Neural cell (in vitro differentiated cells): ENCODE measurements at regions not wholly inside any gene's neighbourhood (a gene's known extent, or its start where the extent isn't known, plus 50 kb on each side); places are given as distances from the start of the nearest gene placed in this dataset.

ENCODE experiments used
- H2AFZ ChIP-seq: fragments of 200-600, 300-800 bp; sonication (generic), shearing (Covaris generic); 2 replicates; pipeline ENCODE4 v1.6.0; 2014; ENCODE audit warnings: low read depth, mild to moderate bottlenecking, antibody characterized with exemption, low read length, moderate library complexity
- H3F3A ChIP-seq: fragments of 200-600 bp; shearing (Covaris generic); 2 replicates; pipeline ENCODE4 v1.6.1; 2016; ENCODE audit warnings: mild to moderate bottlenecking, moderate library complexity, mixed read lengths, antibody characterized with exemption, low read length; ENCODE audit not compliant: insufficient read depth, poor library complexity, severe bottlenecking
- H3K27ac ChIP-seq: fragments of 200-600, 300-800 bp; sonication (generic), shearing (Covaris generic); 2 replicates; pipeline ENCODE4 v1.5.1; 2014; ENCODE audit warnings: mild to moderate bottlenecking, low read length, moderate library complexity
- H3K27me3 ChIP-seq: fragments of 300-800, 200-600 bp; sonication (generic), shearing (Covaris generic); 2 replicates; pipeline ENCODE4 v1.6.0; 2014; ENCODE audit warnings: mild to moderate bottlenecking, low read depth, low read length, moderate library complexity; ENCODE audit not compliant: insufficient read depth
- H3K36me3 ChIP-seq: fragments of 300-800, 200-600 bp; sonication (generic), shearing (Covaris generic); 2 replicates; pipeline ENCODE4 v1.5.1; 2014; ENCODE audit warnings: mild to moderate bottlenecking, antibody characterized with exemption, low read length, moderate library complexity; ENCODE audit not compliant: insufficient read depth
- H3K4me2 ChIP-seq: fragments of 300-800, 200-600 bp; sonication (generic), shearing (Covaris generic); 2 replicates; pipeline ENCODE4 v1.6.0; 2014; ENCODE audit warnings: mild to moderate bottlenecking, low read length
- H3K4me3 ChIP-seq: fragments of 300-800, 200-600 bp; sonication (generic), shearing (Covaris generic); 2 replicates; pipeline ENCODE4 v1.5.1; 2014; ENCODE audit warnings: mild to moderate bottlenecking, low read length, moderate library complexity
- H3K79me2 ChIP-seq: fragments of 200-600 bp; shearing (Covaris generic); replicated peaks from 2 replicates; pipeline ENCODE4 v1.6.0; 2014; ENCODE audit warnings: mild to moderate bottlenecking, low read length, moderate library complexity; ENCODE audit not compliant: insufficient read depth
- H3K9ac ChIP-seq: fragments of 300-800, 200-600 bp; sonication (generic), shearing (Covaris generic); 2 replicates; pipeline ENCODE4 v1.6.1; 2016; ENCODE audit warnings: mild to moderate bottlenecking, low read length, mixed read lengths
- H3K9me2 ChIP-seq: fragments of 200-600 bp; shearing (Covaris generic); 2 replicates; pipeline ENCODE4 v1.6.1; 2016; ENCODE audit warnings: mild to moderate bottlenecking, low read length, mixed read lengths; ENCODE audit not compliant: insufficient read depth
- H3K9me3 ChIP-seq: fragments of 200-600, 300-800 bp; sonication (generic), shearing (Covaris generic); 2 replicates; pipeline ENCODE4 v1.6.1; 2016; ENCODE audit warnings: mild to moderate bottlenecking, mixed run types, low read length, moderate library complexity, mixed read lengths
- H4K20me1 ChIP-seq: fragments of 200-600 bp; shearing (Covaris generic); 2 replicates; pipeline ENCODE4 v1.6.1; 2016; ENCODE audit warnings: mild to moderate bottlenecking, mixed run types; ENCODE audit not compliant: insufficient read depth
- CTCF ChIP-seq: fragments of 450-650 bp; IDR thresholded peaks from 2 replicates; pipeline ENCODE4 v1.5.1; 2014; ENCODE audit warnings: antibody characterized with exemption, mild to moderate bottlenecking, moderate library complexity; ENCODE audit not compliant: poor library complexity, severe bottlenecking
- EP300 ChIP-seq: fragments of 450-650 bp; conservative IDR thresholded peaks from 2 replicates; pipeline ENCODE4 v1.6.1; 2014; ENCODE audit warnings: antibody characterized with exemption, mild to moderate bottlenecking, moderate library complexity; ENCODE audit not compliant: poor library complexity, severe bottlenecking
- EZH2 ChIP-seq: fragments of 200-600, 300-800 bp; shearing (Covaris generic), sonication (generic); IDR thresholded peaks from 2 replicates; pipeline ENCODE4 v1.6.1; 2014; ENCODE audit warnings: antibody characterized with exemption, low read length, borderline replicate concordance, mild to moderate bottlenecking; ENCODE audit not compliant: insufficient read depth, poor library complexity, severe bottlenecking
- MXI1 ChIP-seq: fragments of 450-650 bp; conservative IDR thresholded peaks from 2 replicates; pipeline ENCODE4 v1.6.1; 2014; ENCODE audit warnings: antibody characterized with exemption, mild to moderate bottlenecking; ENCODE audit not compliant: poor library complexity, severe bottlenecking
- POLR2AphosphoS5 ChIP-seq: IDR thresholded peaks from 2 replicates; pipeline ENCODE4 v1.6.1; 2012
- RAD21 ChIP-seq: fragments of 450-650 bp; conservative IDR thresholded peaks from 2 replicates; pipeline ENCODE4 v1.6.1; 2014; ENCODE audit warnings: antibody characterized with exemption, mild to moderate bottlenecking, moderate library complexity
- REST ChIP-seq: IDR thresholded peaks from 2 replicates; pipeline ENCODE4 v1.6.1; 2012; ENCODE audit warnings: borderline replicate concordance
- SMC3 ChIP-seq: fragments of 450-650 bp; conservative IDR thresholded peaks from 2 replicates; pipeline ENCODE4 v1.6.1; 2014; ENCODE audit warnings: antibody characterized with exemption, mild to moderate bottlenecking, moderate library complexity; ENCODE audit not compliant: poor library complexity
- TAF1 ChIP-seq: IDR thresholded peaks from 2 replicates; pipeline ENCODE4 v1.6.1; 2012; ENCODE audit warnings: low read depth

- no peaks in the 10 kb centered on the region for H3K9me3 ChIP-seq
- no peak overlapping the region for H3K4me2 ChIP-seq
- H3K9ac ChIP-seq: no peak overlapping the region
- no peaks in the 10 kb centered on the region for H3K36me3 ChIP-seq
- H3K4me3 ChIP-seq: no peak overlapping the region
- TF ChIP-seq REST (no peak), CTCF (no peak), MXI1 (no peak), TAF1 (no peak), EZH2 (no peak), RAD21 (no peak), SMC3 (no peak), POLR2AphosphoS5 (no peak), EP300 (no peak)
- H3K9me2 ChIP-seq: no peaks in the 10 kb centered on the region
- H3K79me2 ChIP-seq: no peaks in the 10 kb centered on the region
- no peaks in the 10 kb centered on the region for H3F3A ChIP-seq
- H4K20me1 ChIP-seq: no peaks in the 10 kb centered on the region
- no peak overlapping the region for H3K27ac ChIP-seq
- no peak overlapping the region for H2AFZ ChIP-seq
- no peaks in the 10 kb centered on the region for H3K27me3 ChIP-seq
Observed at GRCh38 chr1:186572509-186572908, 107.7 kb downstream of the PTGS2 start.

- no peak for TF ChIP-seq EZH2
- TF ChIP-seq MXI1: no peak
- TF ChIP-seq POLR2AphosphoS5: no peak
- no peak overlapping the region for H3K4me3 ChIP-seq
- H3K4me2 ChIP-seq: no peak overlapping the region
- no peak overlapping the region for H3K9ac ChIP-seq
- H3K9me2 ChIP-seq: no peaks in the 10 kb centered on the region
- H2AFZ ChIP-seq: no peak overlapping the region
- no peak overlapping the region for H3K27ac ChIP-seq
- no peaks in the 10 kb centered on the region for H3K9me3 ChIP-seq
- no peaks in the 10 kb centered on the region for H4K20me1 ChIP-seq
- no peaks in the 10 kb centered on the region for H3K79me2 ChIP-seq
- H3K27me3 ChIP-seq: no peaks in the 10 kb centered on the region
- H3K36me3 ChIP-seq: no peaks in the 10 kb centered on the region
- H3F3A ChIP-seq: no peaks in the 10 kb centered on the region
Observed at GRCh38 chr1:186571771-186572170, 108.5 kb downstream of the PTGS2 start.

- Histone ChIP-seq H3K9me2 (no peaks in the 10 kb centered on the region), H3K27me3 (no peaks in the 10 kb centered on the region), H3K36me3 (no peaks in the 10 kb centered on the region), H3K9ac (no peak overlapping the region), H3K4me2 (no peak overlapping the region), H2AFZ (no peak overlapping the region), H3F3A (no peaks in the 10 kb centered on the region), H3K9me3 (no peaks in the 10 kb centered on the region), H4K20me1 (no peaks in the 10 kb centered on the region), H3K4me3 (no peak overlapping the region), H3K27ac (no peak overlapping the region), H3K79me2 (no peaks in the 10 kb centered on the region)
- TF ChIP-seq TAF1 (no peak), MXI1 (no peak), EP300 (no peak), RAD21 (no peak), REST (no peak), SMC3 (no peak)
Observed at GRCh38 chr1:186569856-186570255, 108.9 kb upstream of the PDC start.
